NCI-H226 (cell line): ENCODE measurements at regions not wholly inside any gene's neighbourhood (a gene's known extent, or its start where the extent isn't known, plus 50 kb on each side); places are given as distances from the start of the nearest gene placed in this dataset.
"Not testable (repeated sequence)": the region's sequence is repeated elsewhere in the genome, so short reads cannot be mapped to it uniquely, and the experiment has no call there.

Source experiments
- DNase-seq: peaks from one replicate; pipeline ENCODE4 v3.0.0-alpha.2; 2015

GRCh38 chr4:84218031-84218430 is 281.1 kb downstream of the NKX6-1 start:
- no peak for DNase-seq

GRCh38 chr4:84215217-84215616 is 283.9 kb downstream of the NKX6-1 start:
- no peak for DNase-seq

DNA sequence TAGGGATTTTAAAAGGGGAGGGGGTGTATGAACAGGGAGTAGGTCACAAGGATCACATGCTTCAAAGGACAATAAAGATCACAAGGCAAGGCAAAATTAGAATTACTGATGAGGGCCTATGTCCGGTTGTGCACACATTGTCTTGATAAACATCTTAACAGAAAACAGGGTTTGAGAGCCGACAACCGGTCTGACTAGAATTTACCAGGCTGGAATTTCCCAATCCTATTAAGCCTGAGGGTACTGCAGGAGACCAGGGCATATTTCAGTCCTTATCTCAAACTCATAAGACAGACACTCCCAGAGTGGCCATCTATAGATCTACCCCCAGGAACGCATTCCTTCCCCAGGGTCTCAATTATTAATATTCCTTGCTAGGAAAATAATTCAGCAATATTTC is 292.9 kb downstream of the NKX6-1 start:
- DNase-seq = not testable (repeated sequence)

GRCh38 chr4:84189144-84189543 is 309.9 kb downstream of the NKX6-1 start:
- no peak for DNase-seq

DNA sequence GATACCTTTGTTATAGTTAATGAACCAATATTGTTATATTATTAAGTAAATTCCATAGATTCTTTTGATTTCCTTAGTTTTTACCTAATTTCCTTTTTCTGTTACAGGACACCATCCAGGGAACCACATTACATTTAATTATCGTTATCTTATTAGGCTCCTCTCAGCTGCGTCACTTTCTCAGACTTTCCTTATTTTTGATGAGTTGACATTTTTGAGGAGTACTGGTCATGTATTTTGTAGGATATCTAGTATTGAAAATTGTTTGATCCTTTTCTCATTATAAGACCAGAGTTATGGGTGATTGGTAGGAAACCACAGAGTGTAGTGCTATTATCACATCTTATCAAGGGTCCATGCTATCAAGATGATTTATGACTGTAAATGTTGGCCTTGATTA is 319.7 kb downstream of the NKX6-1 start:
- no peak for DNase-seq

DNA sequence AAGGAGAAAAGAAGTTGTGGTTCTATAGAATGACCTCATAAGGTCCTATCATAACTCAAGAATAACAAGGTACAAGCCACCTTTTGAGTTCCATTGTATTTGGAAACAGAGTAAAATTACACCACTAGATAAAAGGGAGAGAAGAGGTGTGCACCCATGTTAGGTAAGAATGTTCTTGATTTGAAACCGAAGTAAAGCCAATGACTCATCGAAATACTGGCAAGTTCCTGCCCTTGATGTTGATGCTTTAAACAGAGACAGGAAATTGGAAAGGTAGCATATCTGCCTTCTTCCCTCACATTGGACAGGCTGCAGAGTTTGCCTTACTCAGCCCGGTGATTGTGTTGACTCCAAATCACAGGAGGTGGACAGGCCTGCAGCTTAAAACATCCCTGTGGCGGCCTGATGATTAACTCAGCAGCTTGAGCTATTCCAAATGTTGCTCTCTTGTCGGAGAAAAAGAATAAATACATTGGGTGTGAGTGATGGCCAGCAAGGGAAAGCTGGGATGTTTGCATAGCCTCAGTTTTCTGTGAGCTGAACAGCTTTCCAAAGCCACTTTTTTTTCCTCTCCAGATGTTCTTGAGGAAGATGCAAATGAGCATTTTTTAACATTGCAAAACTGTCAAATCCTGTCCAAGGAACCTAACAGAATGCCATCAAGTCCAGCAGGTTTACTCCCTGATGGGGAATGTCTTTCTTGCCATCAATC is 321.1 kb downstream of the NKX6-1 start:
- DNase-seq = no peak

DNA sequence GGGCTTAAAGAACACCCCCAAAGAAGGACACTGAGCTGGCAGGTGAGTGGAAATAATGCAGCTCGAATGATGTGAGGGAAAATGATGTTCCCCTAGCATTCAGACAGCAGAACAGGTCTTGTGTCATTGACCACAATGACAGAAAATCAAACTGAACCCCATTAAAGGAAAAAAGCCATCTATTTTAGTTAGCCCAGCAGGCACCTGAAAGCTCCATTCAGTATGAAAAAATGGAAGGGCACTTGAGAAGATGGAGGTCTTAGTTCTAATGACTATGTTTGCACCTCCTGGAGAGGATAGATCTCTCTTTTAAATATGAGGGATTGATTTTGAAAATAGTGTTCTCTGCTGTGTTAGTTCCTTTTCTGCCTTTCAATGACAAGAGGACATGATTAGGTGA is 323.1 kb downstream of the NKX6-1 start:
- no peak for DNase-seq

- DNase-seq = no peak
These were observed 327.2 kb downstream of the NKX6-1 start for GRCh38 chr4:84171871-84172270.

DNA sequence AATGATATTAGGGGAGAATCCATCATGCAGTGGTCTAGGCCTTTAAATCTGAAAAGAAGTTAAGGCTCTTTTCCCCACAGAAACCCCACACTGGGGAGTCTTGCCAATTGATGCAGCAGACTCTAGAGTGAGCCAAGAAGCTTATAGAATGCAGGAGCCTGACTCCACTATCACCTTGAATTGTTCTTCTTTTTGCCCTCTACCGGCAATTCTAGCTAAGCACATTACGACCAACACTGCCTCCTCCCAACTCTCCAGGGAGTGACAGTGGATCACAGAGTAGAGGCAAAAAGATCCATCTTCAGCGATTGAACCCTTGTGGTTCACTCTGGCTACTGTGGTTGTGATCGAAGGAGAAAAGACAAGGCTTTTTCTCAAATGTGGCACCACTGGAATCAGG is 331.5 kb downstream of the NKX6-1 start:
- DNase-seq = no peak

DNA sequence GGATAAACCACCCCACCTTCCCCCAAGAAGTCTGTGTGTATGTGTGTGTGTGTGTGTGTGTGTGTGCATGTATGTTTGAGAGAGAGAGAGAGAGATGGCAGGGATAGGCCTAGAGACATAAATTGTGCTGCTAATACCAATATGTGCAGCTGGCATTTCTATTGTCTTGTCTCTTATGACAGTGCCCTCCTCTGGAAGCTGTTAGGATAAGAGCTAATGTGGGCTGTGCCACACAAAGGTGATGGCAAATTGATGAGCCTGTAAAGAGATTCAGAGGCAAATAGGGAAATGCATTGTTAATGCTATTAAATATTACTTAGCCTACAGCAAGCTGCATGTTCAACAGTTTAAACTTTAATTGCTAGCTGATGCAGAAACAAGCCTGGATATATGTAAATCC is 332.0 kb downstream of the NKX6-1 start:
- DNase-seq = no peak

- no peak for DNase-seq
These were observed 332.6 kb downstream of the NKX6-1 start for GRCh38 chr4:84166486-84166885.

DNA sequence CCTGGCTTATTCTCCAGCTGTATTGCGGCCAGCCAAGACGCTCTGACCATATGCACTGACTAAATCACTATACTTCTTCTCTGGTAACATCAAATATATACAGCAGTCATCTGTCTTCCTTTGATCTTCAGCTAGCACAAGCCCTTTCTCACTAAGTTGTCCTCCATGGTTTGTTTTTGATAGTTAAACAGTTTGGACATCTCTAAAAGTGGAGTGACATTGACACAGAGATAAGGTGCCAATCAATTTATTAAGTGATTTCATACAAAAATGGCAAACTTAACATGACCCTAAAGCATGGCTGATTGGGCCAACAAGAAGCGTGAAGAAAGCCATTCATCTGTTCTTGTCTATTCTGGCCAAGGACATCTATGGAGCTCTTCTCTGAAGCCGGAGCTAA is 334.9 kb downstream of the NKX6-1 start:
- no peak for DNase-seq

GRCh38 chr4:84159762-84160161 is 339.3 kb downstream of the NKX6-1 start:
- no peak for DNase-seq

DNA sequence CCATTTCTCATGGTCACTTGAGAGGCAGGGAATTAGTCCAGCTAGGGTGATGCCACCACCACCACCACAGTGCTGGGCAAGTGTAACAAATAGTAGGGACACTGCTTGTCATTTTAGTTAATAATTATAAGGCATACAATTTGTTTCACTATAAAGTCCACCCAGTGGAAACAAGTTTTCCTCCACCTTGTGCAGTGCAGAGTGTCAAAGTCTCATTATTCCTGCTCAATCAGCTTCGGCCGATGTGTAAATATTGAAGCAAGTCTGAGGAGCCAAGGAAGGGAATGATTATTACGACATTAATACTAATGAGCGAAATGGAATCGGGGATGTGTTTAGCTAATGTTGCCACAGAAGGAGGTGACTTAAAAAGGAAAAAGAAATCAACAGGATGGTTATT is 340.4 kb downstream of the NKX6-1 start:
- DNase-seq = no peak

- DNase-seq = no peak
These were observed 347.5 kb downstream of the NKX6-1 start for GRCh38 chr4:84151574-84151973.

DNA sequence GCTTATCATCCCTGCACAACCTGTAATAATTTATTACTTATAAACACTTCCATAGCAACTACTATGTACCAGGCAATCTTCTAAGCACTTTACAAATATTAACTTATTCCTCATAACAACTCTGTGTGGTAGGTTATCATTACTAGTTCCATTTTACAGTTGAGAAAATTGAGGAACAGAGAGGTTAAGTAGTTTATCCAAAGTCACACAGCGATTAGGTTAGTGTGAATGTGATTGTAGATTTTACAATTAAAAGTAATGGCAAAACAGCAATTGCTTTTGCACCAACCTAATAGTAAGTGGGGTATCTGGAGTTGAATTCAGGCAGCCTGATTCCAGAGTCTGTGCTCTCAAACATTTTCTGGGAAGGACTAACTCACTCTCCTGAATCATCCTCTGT is 348.9 kb downstream of the NKX6-1 start:
- no peak for DNase-seq

DNA sequence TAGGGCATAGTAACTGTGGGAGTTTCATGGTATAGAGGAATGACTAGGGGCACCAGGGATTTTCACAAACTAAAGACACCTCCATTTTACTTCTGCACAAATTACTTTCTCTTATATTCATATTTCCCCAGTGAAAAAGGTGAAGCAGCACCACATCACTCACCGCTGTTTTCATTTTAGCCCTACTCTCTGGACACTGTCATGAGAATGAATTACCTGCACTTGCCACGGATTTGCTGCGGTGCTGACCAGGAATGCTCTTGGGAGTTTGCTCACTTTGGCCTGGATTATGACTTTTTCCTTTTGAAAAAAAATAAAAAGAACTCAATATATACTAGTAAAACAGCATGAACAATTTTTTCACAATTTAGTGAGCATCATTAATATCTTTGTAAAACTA is 351.3 kb downstream of the NKX6-1 start:
- DNase-seq = no peak

DNA sequence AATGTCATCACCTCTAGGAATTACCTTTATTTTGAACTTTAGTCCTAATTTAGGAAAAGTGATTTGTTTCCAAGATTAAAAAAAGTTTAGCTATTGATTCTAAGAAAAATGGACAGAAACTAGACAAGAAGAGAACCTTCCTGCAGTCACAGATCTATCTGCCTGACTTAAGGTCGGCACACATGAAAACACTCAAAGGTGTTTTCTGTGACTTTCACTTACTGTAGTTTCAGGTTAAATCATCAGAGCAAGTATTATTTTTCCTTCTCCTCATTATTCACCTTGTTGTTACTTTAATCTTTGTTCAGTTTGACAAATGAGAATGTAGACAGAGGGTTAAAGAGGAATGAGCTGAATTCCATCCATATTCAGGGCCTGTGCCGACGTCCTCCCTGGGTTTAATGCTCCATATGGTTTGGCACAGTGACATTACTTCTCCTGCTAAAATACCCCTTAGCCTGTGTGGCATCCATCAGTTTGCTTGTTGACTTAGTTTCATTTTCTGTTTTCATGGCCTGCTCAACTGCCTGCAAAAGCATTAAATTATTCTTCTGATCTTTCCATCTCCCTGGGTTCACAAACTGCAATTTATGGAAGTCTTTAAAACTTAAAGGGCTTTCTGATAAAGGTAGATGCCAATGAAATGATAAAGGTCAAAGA is 352.7 kb downstream of the NKX6-1 start:
- no peak for DNase-seq

DNA sequence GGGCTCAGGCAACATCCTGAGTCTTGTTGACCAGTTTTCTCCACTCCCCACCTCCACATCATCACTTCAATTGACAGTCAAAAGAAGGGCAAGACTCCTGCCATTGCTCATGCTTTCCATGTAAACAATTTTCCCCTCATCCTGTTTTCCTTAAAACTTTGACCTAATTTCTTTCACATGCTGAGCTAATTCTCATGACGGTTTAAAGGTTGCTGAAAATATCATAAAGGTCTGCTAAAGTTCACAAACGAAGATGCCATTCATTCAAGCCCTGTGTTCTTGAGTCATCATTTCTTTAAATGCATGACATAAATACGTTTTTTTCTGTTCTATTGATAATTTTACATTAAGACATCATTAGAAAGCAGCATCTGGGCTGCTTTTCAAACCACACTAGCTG is 353.9 kb downstream of the NKX6-1 start:
- DNase-seq = no peak

GRCh38 chr4:84126911-84127310 is 372.2 kb downstream of the NKX6-1 start:
- not testable (repeated sequence) for DNase-seq

DNA sequence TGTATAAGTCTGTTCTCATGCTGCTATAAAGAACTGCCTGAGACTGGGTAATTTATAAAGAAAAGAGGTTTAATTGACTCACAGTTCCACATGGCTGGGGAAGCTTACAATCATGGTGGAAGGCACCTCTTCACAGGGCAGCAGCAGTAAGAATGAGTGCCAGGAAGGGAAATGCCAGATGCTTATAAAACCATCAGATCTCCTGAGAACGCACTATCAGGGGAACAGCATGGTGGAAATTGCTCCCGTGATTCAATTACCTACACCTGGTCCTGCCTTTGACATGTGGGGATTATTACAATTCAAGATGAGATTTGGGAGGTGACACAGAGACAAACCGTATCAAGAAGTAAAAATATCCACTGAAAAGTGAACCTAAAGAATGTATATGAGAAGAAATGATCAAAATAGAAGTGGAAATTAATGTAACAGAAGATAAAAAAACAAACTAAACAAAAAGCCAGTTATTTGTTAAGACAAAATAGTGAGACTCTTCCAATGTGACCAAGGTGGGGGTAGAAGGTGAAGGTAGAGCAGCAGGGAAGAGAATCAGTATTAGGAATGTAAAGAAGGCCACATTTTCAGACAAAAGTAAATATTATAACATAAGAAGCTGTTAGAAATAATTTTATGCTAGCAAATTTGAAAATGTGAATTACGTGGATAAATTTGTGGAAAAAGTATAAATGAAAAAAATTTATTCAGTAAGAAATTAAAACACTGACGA is 372.9 kb downstream of the NKX6-1 start:
- no peak for DNase-seq

DNA sequence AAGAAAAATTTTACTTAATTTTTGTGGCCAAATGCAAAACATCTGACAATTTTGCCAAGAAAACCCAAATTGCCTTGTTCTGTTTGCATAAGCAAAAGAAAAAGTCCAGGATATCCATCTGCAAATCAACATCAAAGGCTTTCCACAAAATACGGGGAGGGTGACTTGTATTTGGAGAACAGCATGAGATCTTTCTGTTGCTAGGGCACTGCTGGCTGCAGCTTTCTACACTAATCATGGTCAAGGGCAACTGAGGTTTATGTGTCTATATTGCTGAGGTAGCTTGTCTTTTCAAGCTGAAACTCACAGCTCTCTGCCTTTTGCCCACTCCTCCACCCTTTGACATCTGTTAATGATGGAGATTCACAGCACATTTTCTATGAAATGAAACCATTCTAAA is 389.1 kb downstream of the NKX6-1 start:
- DNase-seq = no peak

DNA sequence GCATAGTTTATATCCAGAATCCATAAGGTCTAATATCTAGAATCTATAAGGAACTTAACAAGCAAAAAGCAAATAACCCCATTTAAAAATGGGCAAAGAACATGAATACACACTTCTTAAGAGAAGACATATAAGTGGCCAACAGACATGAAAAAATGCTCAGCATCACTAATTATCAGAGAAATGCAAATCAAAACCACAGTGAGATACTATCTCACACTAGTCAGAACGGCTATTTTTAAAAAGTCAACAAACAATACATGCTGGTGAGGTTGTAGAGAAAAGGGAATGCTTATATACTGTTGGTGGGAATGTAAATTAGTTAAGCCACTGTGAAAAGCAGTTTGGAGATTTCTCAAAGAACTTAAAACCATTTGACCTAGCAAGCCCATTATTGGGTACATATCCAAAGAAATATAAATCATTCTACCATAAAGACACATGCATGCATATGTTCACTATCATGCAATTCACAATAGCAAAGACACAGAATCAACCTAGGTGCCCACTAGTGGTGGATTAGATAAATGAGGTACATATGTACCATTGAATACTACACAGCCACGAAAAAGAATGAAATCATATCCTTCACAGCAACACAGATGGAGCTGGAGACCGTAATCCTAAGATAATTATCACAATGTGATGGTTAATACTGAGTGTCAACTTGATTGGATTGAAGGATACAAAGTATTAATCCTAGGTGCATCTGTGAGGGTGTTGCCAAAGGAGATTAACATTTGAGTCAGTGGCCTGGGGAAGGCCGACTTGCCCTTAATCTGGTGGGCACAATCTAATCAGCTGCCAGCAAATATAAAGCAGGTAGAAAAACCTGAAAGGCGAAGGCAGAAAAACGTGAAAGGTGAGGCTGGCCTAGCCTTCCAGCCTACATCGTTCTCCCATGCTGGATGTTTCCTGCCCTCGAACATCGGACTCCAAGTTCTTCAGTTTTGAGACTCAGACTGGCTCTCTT is 397.2 kb downstream of the NKX6-1 start:
- DNase-seq = not testable (repeated sequence)
